Heart left ventricle (tissue), 16 donors: ENCODE measurements at regions not wholly inside any gene's neighbourhood (a gene's known extent, or its start where the extent isn't known, plus 50 kb on each side); places are given as distances from the start of the nearest gene placed in this dataset.

Experiments used
- ATAC-seq, 4 donors: fragments of 200-7000 bp; cut with Tn5 transposase; one replicate each; pipeline ENCODE4 v1.9.1; 2020 to 2022; ENCODE audit warnings: moderate library complexity in 4 of 4, mild to moderate bottlenecking in 3 of 4, moderate number of reproducible peaks in 1 of 4
- DNase-seq, 5 donors: peaks; one replicate each; pipeline ENCODE4 v3.0.0-alpha.2; 2020
- H3K27ac ChIP-seq, 12 donors: fragments of 200-600 bp; sonication (generic) in 4 of 12; one replicate each; pipeline versions ENCODE4 v1.5.0 to v1.8.0; 2016 to 2022; ENCODE audit warnings: mild to moderate bottlenecking in 2 of 12
- H3K27me3 ChIP-seq, 9 donors: fragments of 200-600 bp; sonication (generic) in 2 of 9; one replicate each; pipeline versions ENCODE4 v1.5.1 to v1.8.0; 2016 to 2022; ENCODE audit warnings: mild to moderate bottlenecking in 3 of 9
- H3K36me3 ChIP-seq, 9 donors: fragments of 200-600 bp; sonication (generic) in 2 of 9; one replicate each; pipeline versions ENCODE4 v1.5.0 to v1.8.0; 2018 to 2022; ENCODE audit warnings: mild to moderate bottlenecking in 2 of 9
- H3K4me1 ChIP-seq, 12 donors: fragments of 200-600 bp; sonication (generic) in 4 of 12; one replicate each; pipeline versions ENCODE4 v1.5.0 to v1.8.0; 2016 to 2022; ENCODE audit warnings: mild to moderate bottlenecking in 3 of 12
- H3K4me3 ChIP-seq, 12 donors: fragments of 200-600 bp; sonication (generic) in 4 of 12; one replicate each; pipeline versions ENCODE4 v1.5.0 to v1.8.0; 2017 to 2022; ENCODE audit warnings: mild to moderate bottlenecking in 9 of 12, moderate library complexity in 4 of 12
- H3K9me3 ChIP-seq, 12 donors: fragments of 200-600 bp; sonication (generic) in 4 of 12; one replicate each; pipeline versions ENCODE4 v1.5.0 to v1.8.0; 2016 to 2022; ENCODE audit warnings: mild to moderate bottlenecking in 1 of 12
- CTCF ChIP-seq, 12 donors: fragments of 200-600 bp; sonication (generic) in 4 of 12; IDR thresholded peaks; one replicate each; pipeline versions ENCODE4 v1.5.0 to v1.8.0; 2018 to 2022; ENCODE audit warnings: antibody characterized with exemption in 12 of 12, mild to moderate bottlenecking in 5 of 12
- POLR2A ChIP-seq, 2 donors: fragments of 450-650 bp; IDR thresholded peaks; one replicate each; pipeline ENCODE4 v1.6.1; 2017; ENCODE audit warnings: antibody characterized with exemption in 2 of 2, mild to moderate bottlenecking in 2 of 2, moderate library complexity in 2 of 2
- WGBS, 4 donors: extraction: QIAGEN DNeasy Blood & Tissue Kit in 2 of 4; methylation state at CpG; one replicate each; pipeline versions ENCODE4 v1.1.5 to v1.1.7; 2013 to 2018; 5-methylcytosine and 5-hydroxymethylcytosine counted together
- intact Hi-C, 10 donors: fragments of 100-400 bp; cut with DNase I; formaldehyde crosslinking; loops; one replicate each; pipeline versions ENCODE4 v1.11.1 to v1.14.2; 2022
- donor health status: ischemic (EF 13 %, LVEDD 7.1; RV severe dilation, severe dysfunction).
- donor health status: healthy with polysubstance abuse.
- donor health status: DM: no; HTN: yes; CAD: no.
- donor health status: DM: no; HTN: no; CAD: no.
- donor health status: ischemic (EF 25% LVEDD 6.9; RV normal size, moderate dysfunction).
- donor health status: ischemic (EF 25% LVEDD 5.7; RV mildly dilated, moderate dysfunction).
- donor health status: healthy.
- donor health status: DM: yes; HTN: yes; CAD: no.
- donor health status: ischemic (EF 35%, LVEDD 5.7; RV mildly dilated, moderate dysfunction).
- donor health status: nonischemic (EF 11% LVEDD 7.7; RV severe dilation, severe dysfunction).
- donor health status: DM: yes; HTN: yes; CAD: no.
- donor health status: PGD.
- donor health status: ischemic (EF 29% LVEDD 5.4; RV normal size, mild dysfunction).
- donor health status: nonischemic (EF 23%, LVEDD 6.1; RV moderate dilation, normal function).

- WGBS, 4 donors = 30 to 41% (median 31%) methylated on average over 5 of the region's 5 CpGs
- Histone ChIP-seq H3K9me3 (no peaks in the 10 kb centered on the region), H3K27me3 (no peaks in the 10 kb centered on the region), H3K36me3 (no peaks in the 10 kb centered on the region), H3K4me1 (no peaks in the 10 kb centered on the region), H3K4me3 (no peak overlapping the region), H3K27ac (no peak overlapping the region)
- ATAC-seq = peak in 1 of 4 donors; percentile 48
- DNase-seq = no peak
- intact Hi-C loops = no loop called here
- TF ChIP-seq CTCF (IDR thresholded peaks at IDR 0.05) = no peak
- no peak for TF ChIP-seq POLR2A (IDR thresholded peaks at IDR 0.05)
These were observed 380.3 kb upstream of the SEMA3C start for GRCh38 chr7:81298951-81299666.

GRCh38 chr7:81297317-81297716 lies 378.5 kb upstream of the SEMA3C start:
- DNase-seq (no peak), ATAC-seq (no peak)
- Histone ChIP-seq H3K9me3 (no peaks in the 10 kb centered on the region), H3K27ac (no peak overlapping the region), H3K4me1 (no peaks in the 10 kb centered on the region), H3K27me3 (no peaks in the 10 kb centered on the region), H3K4me3 (no peak overlapping the region), H3K36me3 (no peaks in the 10 kb centered on the region)
- intact Hi-C loops = no loop called here
- no peak for TF ChIP-seq CTCF (IDR thresholded peaks at IDR 0.05)
- TF ChIP-seq POLR2A (IDR thresholded peaks at IDR 0.05) = no peak
- 57 to 90% (median 64%) methylated on average over 2 of the region's 2 CpGs for WGBS, 4 donors

DNA sequence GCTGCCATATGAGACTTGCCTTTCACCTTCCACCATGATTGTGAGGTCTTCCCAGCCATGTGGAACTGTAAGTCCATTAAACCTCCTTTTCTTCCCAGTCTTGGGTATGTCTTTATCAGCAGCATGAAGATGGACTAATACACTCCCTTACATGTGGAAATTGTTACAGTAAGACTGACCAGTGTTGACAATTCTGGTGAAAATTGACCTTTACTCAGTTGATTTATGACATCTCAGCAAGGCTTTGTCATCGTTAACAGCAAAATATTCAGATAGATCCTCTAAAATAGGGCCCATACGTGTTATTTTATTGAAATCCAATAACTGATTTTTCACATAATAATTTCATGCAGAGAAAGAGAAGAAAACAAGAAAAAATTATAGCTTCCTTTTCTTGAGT lies 377.9 kb upstream of the SEMA3C start:
- Histone ChIP-seq H3K4me1 (no peaks in the 10 kb centered on the region), H3K9me3 (no peaks in the 10 kb centered on the region), H3K27ac (no peak overlapping the region), H3K36me3 (no peaks in the 10 kb centered on the region), H3K4me3 (no peak overlapping the region), H3K27me3 (no peaks in the 10 kb centered on the region)
- no peak for DNase-seq
- no peak for ATAC-seq
- TF ChIP-seq POLR2A (IDR thresholded peaks at IDR 0.05) (no peak), CTCF (IDR thresholded peaks at IDR 0.05) (no peak)
- WGBS, 4 donors = 70 to 83% (median 77%) methylated on average over 2 of the region's 2 CpGs
- intact Hi-C loops = no loop called here

GRCh38 chr7:81294897-81295515 lies 376.2 kb upstream of the SEMA3C start:
- WGBS, 4 donors = 89 to 92% (median 91%) methylated on average over 12 of the region's 12 CpGs
- Histone ChIP-seq H3K27ac (no peak overlapping the region), H3K9me3 (no peaks in the 10 kb centered on the region), H3K27me3 (no peaks in the 10 kb centered on the region), H3K36me3 (no peaks in the 10 kb centered on the region), H3K4me1 (no peaks in the 10 kb centered on the region), H3K4me3 (no peak overlapping the region)
- intact Hi-C loops = no loop called here
- peak in 1 of 5 donors; percentile 51 for DNase-seq
- TF ChIP-seq CTCF (IDR thresholded peaks at IDR 0.05) (no peak), POLR2A (IDR thresholded peaks at IDR 0.05) (no peak)
- no peak for ATAC-seq
